IMR-90 (cell line): ENCODE measurements at regions not wholly inside any gene's neighbourhood (a gene's known extent, or its start where the extent isn't known, plus 50 kb on each side); places are given as distances from the start of the nearest gene placed in this dataset.

Source experiments
- ATAC-seq: fragments of 200-7000 bp; cut with Tn5 transposase; 2 replicates; pipeline ENCODE4 v1.9.1; 2020; ENCODE audit warnings: low read depth, mild to moderate bottlenecking, moderate library complexity
- BruUV-seq: library from RNA; stranded (reverse); fragments of 400-500 nt; replicated peaks from 2 replicates; lab custom pipeline; 2021; lab: Mats Ljungman, UMichigan
- CTCF ChIA-PET: fragments of 300-600 bp; formaldehyde crosslinking; extraction: SDS; loops from one replicate; lab custom pipeline; 2021; ENCODE audit warnings: antibody characterized with exemption; lab: Yijun Ruan, JAX
- POLR2A ChIA-PET: fragments of 300-600 bp; sonication (Branson Sonifier 250); formaldehyde crosslinking; loops from one replicate; lab custom pipeline; 2022; ENCODE audit warnings: antibody characterized with exemption; ENCODE audit not compliant: unreplicated experiment; lab: Charles Lee
- DNase-seq: peaks from one replicate; pipeline ENCODE4 v3.0.0; 2013
- H2AFZ ChIP-seq: replicated peaks from 2 replicates; pipeline ENCODE3; 2013; ENCODE audit warnings: low read length, mild to moderate bottlenecking; ENCODE audit not compliant: poor library complexity
- H2AK5ac ChIP-seq: 2 replicates; pipeline ENCODE4 v1.6.1; 2013; ENCODE audit warnings: low read depth, low read length, inconsistent platforms
- H2AK9ac ChIP-seq: replicated peaks from 2 replicates; pipeline ENCODE3; 2013; ENCODE audit warnings: mild to moderate bottlenecking, low read depth, low read length, moderate library complexity; ENCODE audit not compliant: poor library complexity
- H2BK120ac ChIP-seq: 2 replicates; pipeline ENCODE4 v1.6.1; 2013; ENCODE audit warnings: low read depth, low read length, inconsistent platforms
- H2BK15ac ChIP-seq: 3 replicates; pipeline ENCODE4 v1.6.1; 2013; ENCODE audit warnings: low read depth, low read length, inconsistent platforms
- H2BK20ac ChIP-seq: 2 replicates; pipeline ENCODE4 v1.6.1; 2013; ENCODE audit warnings: low read depth, mild to moderate bottlenecking, inconsistent platforms, low read length, moderate library complexity
- H2BK5ac ChIP-seq: 2 replicates; pipeline ENCODE4 v1.6.1; 2013; ENCODE audit warnings: mild to moderate bottlenecking, low read depth, low read length, inconsistent platforms; ENCODE audit not compliant: poor library complexity, severe bottlenecking
- H3K14ac ChIP-seq: replicated peaks from 2 replicates; pipeline ENCODE4 v1.6.1; 2013; ENCODE audit warnings: low read depth, low read length, inconsistent platforms
- H3K18ac ChIP-seq: 2 replicates; pipeline ENCODE4 v1.6.1; 2013; ENCODE audit warnings: low read depth, low read length, control low read depth
- H3K23ac ChIP-seq: 2 replicates; pipeline ENCODE4 v1.6.1; 2013; ENCODE audit warnings: low read depth, low read length, inconsistent platforms
- H3K27ac ChIP-seq: 2 replicates; pipeline ENCODE4 v1.5.1; 2013; ENCODE audit warnings: mild to moderate bottlenecking, control low read depth, low read length; ENCODE audit not compliant: insufficient read depth
- H3K27me3 ChIP-seq: 2 replicates; pipeline ENCODE4 v1.6.1; 2013; ENCODE audit warnings: low read length; ENCODE audit not compliant: control insufficient read depth, insufficient read depth
- H3K36me3 ChIP-seq: 2 replicates; pipeline ENCODE4 v1.6.1; 2013; ENCODE audit warnings: low read length, mixed read lengths; ENCODE audit not compliant: control insufficient read depth, insufficient read depth
- H3K4ac ChIP-seq: 2 replicates; pipeline ENCODE4 v1.6.1; 2013; ENCODE audit warnings: low read depth, low read length, inconsistent platforms
- H3K4me1 ChIP-seq: 2 replicates; pipeline ENCODE4 v1.6.1; 2013; ENCODE audit warnings: low read length, mixed read lengths; ENCODE audit not compliant: control insufficient read depth, insufficient read depth
- H3K4me2 ChIP-seq: 2 replicates; pipeline ENCODE4 v1.6.1; 2013; ENCODE audit warnings: low read depth, mild to moderate bottlenecking, control low read depth, low read length, moderate library complexity
- H3K4me3 ChIP-seq: 2 replicates; pipeline ENCODE4 v1.5.1; 2013; ENCODE audit warnings: low read depth, mild to moderate bottlenecking, control low read depth, low read length, moderate library complexity; ENCODE audit not compliant: insufficient read depth
- H3K56ac ChIP-seq: 2 replicates; pipeline ENCODE4 v1.6.1; 2013; ENCODE audit warnings: low read length, inconsistent platforms; ENCODE audit not compliant: insufficient read depth; ENCODE audit errors: extremely low read depth
- H3K79me1 ChIP-seq, 2 experiments: 2 replicates each; pipeline ENCODE4 v1.6.1; 2013; ENCODE audit warnings: low read length in 2 of 2, inconsistent platforms in 1 of 2, low read depth in 1 of 2
- H3K9ac ChIP-seq: 2 replicates; pipeline ENCODE4 v1.6.1; 2013; ENCODE audit warnings: low read depth, low read length, control low read depth
- H3K9me1 ChIP-seq: 2 replicates; pipeline ENCODE4 v1.6.1; 2013; ENCODE audit warnings: low read length, inconsistent platforms; ENCODE audit not compliant: insufficient read depth
- H3K9me3 ChIP-seq: 2 replicates; pipeline ENCODE4 v1.6.1; 2013; ENCODE audit warnings: low read length; ENCODE audit not compliant: control insufficient read depth, insufficient read depth
- H4K20me1 ChIP-seq: 2 replicates; pipeline ENCODE4 v1.6.1; 2013; ENCODE audit warnings: low read length, inconsistent platforms; ENCODE audit not compliant: insufficient read depth
- H4K5ac ChIP-seq: 2 replicates; pipeline ENCODE4 v1.6.1; 2013; ENCODE audit warnings: mild to moderate bottlenecking, low read depth, low read length, control low read depth
- H4K8ac ChIP-seq, 2 experiments: 2 replicates each; pipeline ENCODE4 v1.6.1; 2013; ENCODE audit warnings: low read depth in 2 of 2, low read length in 2 of 2, control low read depth in 1 of 2, inconsistent platforms in 1 of 2
- H4K91ac ChIP-seq: 2 replicates; pipeline ENCODE4 v1.6.1; 2013; ENCODE audit warnings: low read depth, low read length, inconsistent platforms; ENCODE audit not compliant: insufficient read depth
- BHLHE40 ChIP-seq: fragments of 150-350 bp; IDR thresholded peaks from 2 replicates; pipeline ENCODE4 v1.6.1; 2016; ENCODE audit warnings: mild to moderate bottlenecking, low read depth, low read length
- CHD1 ChIP-seq: IDR thresholded peaks from 2 replicates; pipeline ENCODE4 v1.6.1; 2012; ENCODE audit warnings: low read depth, low read length, improper control_type of control experiment
- MAFK ChIP-seq: IDR thresholded peaks from 2 replicates; pipeline ENCODE4 v1.6.1; 2012; ENCODE audit warnings: low read depth, low read length, improper control_type of control experiment
- POLR2A ChIP-seq: IDR thresholded peaks from 2 replicates; pipeline ENCODE4 v1.6.1; 2012; ENCODE audit warnings: mild to moderate bottlenecking, low read depth, low read length
- RCOR1 ChIP-seq: IDR thresholded peaks from 2 replicates; pipeline ENCODE4 v1.6.1; 2012; ENCODE audit warnings: mild to moderate bottlenecking, low read length, improper control_type of control experiment; ENCODE audit not compliant: insufficient replicate concordance
- RFX5 ChIP-seq: IDR thresholded peaks from 2 replicates; pipeline ENCODE4 v1.8.0; 2012; ENCODE audit warnings: low read depth, mild to moderate bottlenecking, low read length, moderate library complexity
- SMC3 ChIP-seq: fragments of 150-350 bp; IDR thresholded peaks from 2 replicates; pipeline ENCODE4 v1.6.1; 2016; ENCODE audit warnings: low read depth, mild to moderate bottlenecking, antibody characterized with exemption, low read length, moderate library complexity
- WGBS, 2 experiments: methylation state at CpG; one replicate each; pipeline versions ENCODE4 v1.1.5 to v1.1.7; 2013; ENCODE audit warnings: missing lambda C conversion rate in 2 of 2; ENCODE audit not compliant: insufficient read length in 1 of 2; ENCODE audit errors: extremely low coverage in 2 of 2; 5-methylcytosine and 5-hydroxymethylcytosine counted together
- dilution Hi-C: fragments of 300-500 bp; cut with HindIII; formaldehyde crosslinking; loops from one replicate; pipeline ENCODE4 v1.14.3; 2018; ENCODE audit warnings: low sequenced_read_pairs; ENCODE audit not compliant: unreplicated experiment
- in situ Hi-C: fragments of 300-500 bp; cut with MboI; formaldehyde crosslinking; loops from 3 replicates; pipeline ENCODE4 v1.14.3; 2019; ENCODE audit warnings: low sequenced_read_pairs, inconsistent platforms, mixed read lengths
- intact Hi-C: fragments of 100-400 bp; cut with micrococcal nuclease; formaldehyde crosslinking; loops from 2 replicates; pipeline ENCODE4 v1.10.0; 2022
- TF ChIP-seq, protein P1 (sequence below): conservative IDR thresholded peaks from 2 replicates; pipeline ENCODE4 v1.5.1; 2012; ENCODE audit warnings: mild to moderate bottlenecking, low read depth, low read length, improper control_type of control experiment
- TF ChIP-seq, protein P2 (sequence below): fragments of 150-350 bp; IDR thresholded peaks from 2 replicates; pipeline ENCODE4 v1.6.1; 2017; ENCODE audit warnings: mild to moderate bottlenecking, antibody characterized with exemption, low read length, low read depth

DNA sequence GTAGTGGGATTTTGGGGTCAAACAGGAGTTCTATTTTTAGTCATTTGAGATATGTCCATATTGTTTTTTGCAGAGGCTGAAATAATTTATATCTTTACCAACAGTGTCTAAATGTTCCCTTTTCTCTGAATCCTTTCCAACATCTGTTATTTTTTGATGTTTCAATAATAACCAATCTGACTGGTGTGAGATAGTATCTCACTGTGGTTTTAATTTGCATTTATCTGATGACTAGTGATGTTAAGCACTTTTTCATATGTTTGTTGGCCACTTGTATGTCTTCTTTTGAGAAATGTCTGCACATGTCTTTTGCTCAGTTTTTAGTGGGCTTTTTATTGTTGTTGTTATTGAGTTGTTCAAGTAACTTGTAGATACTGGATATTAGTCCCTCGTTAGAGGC is 1325.0 kb downstream of the BRINP3 start:
- Histone ChIP-seq H3K27me3 (no peaks in the 10 kb centered on the region), H3K9me3 (no peaks in the 10 kb centered on the region), H3K4ac (no peak overlapping the region), H4K5ac (no peak overlapping the region), H3K56ac (no peak overlapping the region), H3K79me1 (no peaks in the 10 kb centered on the region), H3K9me1 (no peaks in the 10 kb centered on the region), H3K27ac (no peak overlapping the region), H3K9ac (no peak overlapping the region), H4K8ac (no peak overlapping the region), H4K20me1 (no peaks in the 10 kb centered on the region), H3K18ac (no peak overlapping the region), H2BK120ac (no peak overlapping the region), H3K14ac (no peak overlapping the region), H2AFZ (no peak overlapping the region), H3K4me2 (no peak overlapping the region), H3K4me3 (no peak overlapping the region), H2AK5ac (no peak overlapping the region), H3K4me1 (no peaks in the 10 kb centered on the region), H2BK20ac (no peak overlapping the region), H2BK15ac (no peak overlapping the region), H3K23ac (no peak overlapping the region), H4K91ac (no peak overlapping the region), H3K36me3 (no peaks in the 10 kb centered on the region), H2AK9ac (no peak overlapping the region), H2BK5ac (no peak overlapping the region)
- DNase-seq (no peak), ATAC-seq (no peak)
- intact Hi-C loops, result no loop called here
- in situ Hi-C loops, result no loop called here
- no TSS peak for BruUV-seq
- CTCF ChIA-PET, result no interaction called here
- POLR2A ChIA-PET, result no interaction called here
- no peak for TF ChIP-seq RFX5
- TF ChIP-seq BHLHE40, result no peak
- no peak for TF ChIP-seq MAFK
- TF ChIP-seq, protein P1, sequence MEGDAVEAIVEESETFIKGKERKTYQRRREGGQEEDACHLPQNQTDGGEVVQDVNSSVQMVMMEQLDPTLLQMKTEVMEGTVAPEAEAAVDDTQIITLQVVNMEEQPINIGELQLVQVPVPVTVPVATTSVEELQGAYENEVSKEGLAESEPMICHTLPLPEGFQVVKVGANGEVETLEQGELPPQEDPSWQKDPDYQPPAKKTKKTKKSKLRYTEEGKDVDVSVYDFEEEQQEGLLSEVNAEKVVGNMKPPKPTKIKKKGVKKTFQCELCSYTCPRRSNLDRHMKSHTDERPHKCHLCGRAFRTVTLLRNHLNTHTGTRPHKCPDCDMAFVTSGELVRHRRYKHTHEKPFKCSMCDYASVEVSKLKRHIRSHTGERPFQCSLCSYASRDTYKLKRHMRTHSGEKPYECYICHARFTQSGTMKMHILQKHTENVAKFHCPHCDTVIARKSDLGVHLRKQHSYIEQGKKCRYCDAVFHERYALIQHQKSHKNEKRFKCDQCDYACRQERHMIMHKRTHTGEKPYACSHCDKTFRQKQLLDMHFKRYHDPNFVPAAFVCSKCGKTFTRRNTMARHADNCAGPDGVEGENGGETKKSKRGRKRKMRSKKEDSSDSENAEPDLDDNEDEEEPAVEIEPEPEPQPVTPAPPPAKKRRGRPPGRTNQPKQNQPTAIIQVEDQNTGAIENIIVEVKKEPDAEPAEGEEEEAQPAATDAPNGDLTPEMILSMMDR, result no peak
- no peak for TF ChIP-seq RCOR1
- TF ChIP-seq SMC3, result no peak
- no peak for TF ChIP-seq CHD1
- TF ChIP-seq, protein P2, sequence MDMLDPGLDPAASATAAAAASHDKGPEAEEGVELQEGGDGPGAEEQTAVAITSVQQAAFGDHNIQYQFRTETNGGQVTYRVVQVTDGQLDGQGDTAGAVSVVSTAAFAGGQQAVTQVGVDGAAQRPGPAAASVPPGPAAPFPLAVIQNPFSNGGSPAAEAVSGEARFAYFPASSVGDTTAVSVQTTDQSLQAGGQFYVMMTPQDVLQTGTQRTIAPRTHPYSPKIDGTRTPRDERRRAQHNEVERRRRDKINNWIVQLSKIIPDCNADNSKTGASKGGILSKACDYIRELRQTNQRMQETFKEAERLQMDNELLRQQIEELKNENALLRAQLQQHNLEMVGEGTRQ, result no peak
- TF ChIP-seq POLR2A, result no peak
- no CpG with 5 or more reads among the region's 1 CpG for WGBS, 2 experiments
- dilution Hi-C loops, result no loop called here
